ENCODE measurements at regions not wholly inside any gene's neighbourhood (a gene's known extent, or its start where the extent isn't known, plus 50 kb on each side); places are given as distances from the start of the nearest gene placed in this dataset.

DNA sequence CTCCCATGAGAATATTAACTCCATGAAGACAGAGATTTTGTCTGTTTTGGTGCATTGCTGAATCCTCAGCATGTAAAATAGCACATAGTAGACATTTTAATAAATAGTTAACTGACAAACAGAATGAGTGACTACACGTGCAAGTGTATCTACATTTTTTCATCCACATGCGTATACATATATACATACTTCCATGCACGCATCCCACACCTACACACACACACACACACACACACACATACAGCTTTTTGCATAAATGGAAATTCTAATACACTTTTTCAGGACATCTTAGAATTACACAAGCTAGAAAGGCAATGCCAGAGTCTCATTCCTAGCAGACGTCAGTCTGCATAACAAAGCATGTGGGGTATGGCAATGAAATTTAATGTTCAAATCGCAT is 139.7 kb upstream of the LRFN2 start:
- TF ChIP-seq, protein P1, sequence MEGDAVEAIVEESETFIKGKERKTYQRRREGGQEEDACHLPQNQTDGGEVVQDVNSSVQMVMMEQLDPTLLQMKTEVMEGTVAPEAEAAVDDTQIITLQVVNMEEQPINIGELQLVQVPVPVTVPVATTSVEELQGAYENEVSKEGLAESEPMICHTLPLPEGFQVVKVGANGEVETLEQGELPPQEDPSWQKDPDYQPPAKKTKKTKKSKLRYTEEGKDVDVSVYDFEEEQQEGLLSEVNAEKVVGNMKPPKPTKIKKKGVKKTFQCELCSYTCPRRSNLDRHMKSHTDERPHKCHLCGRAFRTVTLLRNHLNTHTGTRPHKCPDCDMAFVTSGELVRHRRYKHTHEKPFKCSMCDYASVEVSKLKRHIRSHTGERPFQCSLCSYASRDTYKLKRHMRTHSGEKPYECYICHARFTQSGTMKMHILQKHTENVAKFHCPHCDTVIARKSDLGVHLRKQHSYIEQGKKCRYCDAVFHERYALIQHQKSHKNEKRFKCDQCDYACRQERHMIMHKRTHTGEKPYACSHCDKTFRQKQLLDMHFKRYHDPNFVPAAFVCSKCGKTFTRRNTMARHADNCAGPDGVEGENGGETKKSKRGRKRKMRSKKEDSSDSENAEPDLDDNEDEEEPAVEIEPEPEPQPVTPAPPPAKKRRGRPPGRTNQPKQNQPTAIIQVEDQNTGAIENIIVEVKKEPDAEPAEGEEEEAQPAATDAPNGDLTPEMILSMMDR (IDR thresholded peaks at IDR 0.05; ENCODE audit: insufficient read depth, low read depth, low read length): no peak
- TF ChIP-seq EZH2 (IDR thresholded peaks at IDR 0.05; ENCODE audit: insufficient read depth, low read length): no peak

Data from astrocyte (in vitro differentiated cells and primary cell).